Stimulated activated memory B cell treated with anti-CD40 and anti-IgM and Interleukin-4, amounts not matched to agents 10 μg/mL and 1 μg/mL and 100 μg/mL, for 72 hours (primary cell): ENCODE measurements at regions not wholly inside any gene's neighbourhood (a gene's known extent, or its start where the extent isn't known, plus 50 kb on each side); places are given as distances from the start of the nearest gene placed in this dataset.

Experiments used
- ATAC-seq: fragments of 150-1000 bp; cut with Tn5 transposase; 2 replicates; pipeline ENCODE4 v1.10.0; 2021
- H3K27ac Mint-ChIP-seq: one replicate; pipeline ENCODE4 v1.8.0; 2022; ENCODE audit warnings: mild to moderate bottlenecking, mixed read lengths
- H3K27me3 Mint-ChIP-seq: one replicate; pipeline ENCODE4 v1.8.0; 2022; ENCODE audit warnings: mixed read lengths
- H3K36me3 Mint-ChIP-seq: one replicate; pipeline ENCODE4 v1.8.0; 2022; ENCODE audit warnings: mixed read lengths
- H3K4me1 Mint-ChIP-seq: one replicate; pipeline ENCODE4 v1.8.0; 2022; ENCODE audit warnings: mixed read lengths
- H3K4me3 Mint-ChIP-seq: one replicate; pipeline ENCODE4 v1.8.0; 2022; ENCODE audit warnings: mild to moderate bottlenecking, moderate library complexity, mixed read lengths
- H3K9me3 Mint-ChIP-seq: one replicate; pipeline ENCODE4 v1.8.0; 2022; ENCODE audit warnings: mixed read lengths

GRCh38 chr12:107560899-107561285, 124.7 kb upstream of the PWP1 start:
- H3K36me3 Mint-ChIP-seq = no peaks in the 10 kb centered on the region
- H3K27me3 Mint-ChIP-seq = peaks cover 20% of the 10 kb centered on the region
- H3K9me3 Mint-ChIP-seq = no peaks in the 10 kb centered on the region
- no peak overlapping the region for H3K4me3 Mint-ChIP-seq
- no peak overlapping the region for H3K27ac Mint-ChIP-seq
- peaks cover under 1% of the 10 kb centered on the region for H3K4me1 Mint-ChIP-seq
- ATAC-seq = no peak

GRCh38 chr12:107564946-107565345, 120.7 kb upstream of the PWP1 start:
- ATAC-seq = no peak
- H3K4me1 Mint-ChIP-seq = peaks cover 10% of the 10 kb centered on the region
- no peaks in the 10 kb centered on the region for H3K36me3 Mint-ChIP-seq
- peaks cover 11% of the 10 kb centered on the region for H3K27me3 Mint-ChIP-seq
- no peak overlapping the region for H3K27ac Mint-ChIP-seq
- no peaks in the 10 kb centered on the region for H3K9me3 Mint-ChIP-seq
- no peak overlapping the region for H3K4me3 Mint-ChIP-seq

DNA sequence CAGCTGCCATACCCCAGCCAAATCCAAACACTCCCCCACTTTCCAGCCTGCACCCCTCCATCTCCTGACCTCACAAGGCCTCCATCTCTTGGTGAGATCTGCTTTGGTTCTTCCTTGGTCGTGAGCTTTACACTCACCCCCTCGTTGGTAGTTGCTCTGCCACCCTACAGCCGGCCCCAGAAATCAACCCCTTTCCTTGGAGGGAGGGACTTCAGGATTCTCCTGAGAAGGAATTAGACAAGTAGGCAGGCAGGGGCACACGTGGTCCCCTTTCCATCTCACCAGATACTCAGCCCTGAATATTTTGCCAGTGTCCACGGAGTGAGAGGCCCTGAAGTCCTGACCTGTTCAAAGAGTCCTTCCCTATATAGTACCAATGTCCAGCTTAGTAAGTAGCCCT, 120.0 kb upstream of the PWP1 start:
- ATAC-seq = no peak
- H3K4me3 Mint-ChIP-seq = no peak overlapping the region
- peaks cover 11% of the 10 kb centered on the region for H3K27me3 Mint-ChIP-seq
- H3K4me1 Mint-ChIP-seq = peaks cover 10% of the 10 kb centered on the region
- H3K9me3 Mint-ChIP-seq = no peaks in the 10 kb centered on the region
- no peaks in the 10 kb centered on the region for H3K36me3 Mint-ChIP-seq
- H3K27ac Mint-ChIP-seq = no peak overlapping the region

DNA sequence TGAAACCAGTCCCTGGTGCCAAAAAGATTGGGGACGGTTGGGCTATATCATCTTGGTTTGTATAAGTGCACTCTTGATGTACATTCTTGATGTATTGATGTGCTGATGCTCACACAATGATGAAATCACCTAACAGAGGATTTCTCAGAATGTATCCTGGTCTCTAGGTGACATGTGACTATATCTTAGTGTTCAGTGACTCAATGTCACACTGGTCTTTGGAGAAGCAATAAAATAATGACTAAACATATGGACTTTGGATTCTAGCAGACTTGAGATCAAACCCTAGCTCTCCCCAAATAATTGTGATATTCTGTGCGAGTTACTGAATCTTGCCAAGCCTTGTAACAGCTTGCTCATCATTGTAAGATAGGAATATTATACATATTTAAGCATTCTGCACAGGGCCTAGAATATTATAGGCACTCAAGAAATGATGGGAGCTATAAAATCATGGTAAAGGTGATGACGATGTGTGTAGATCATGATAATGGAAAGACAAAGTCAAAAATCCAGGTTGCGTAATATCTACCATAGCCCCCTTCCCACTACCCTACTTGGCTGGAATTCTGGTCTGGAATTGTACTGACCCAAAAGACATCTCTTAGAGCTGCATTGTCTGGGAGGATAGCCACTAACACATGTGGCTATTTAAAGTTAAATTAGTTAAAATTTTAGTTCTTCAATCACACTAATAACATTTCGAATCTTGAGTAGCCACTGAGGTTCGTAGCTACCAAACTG, 117.6 kb upstream of the PWP1 start:
- H3K27me3 Mint-ChIP-seq = peaks cover 4% of the 10 kb centered on the region
- no peak overlapping the region for H3K27ac Mint-ChIP-seq
- H3K4me3 Mint-ChIP-seq = no peak overlapping the region
- no peaks in the 10 kb centered on the region for H3K36me3 Mint-ChIP-seq
- H3K9me3 Mint-ChIP-seq = no peaks in the 10 kb centered on the region
- no peak for ATAC-seq
- peaks cover 10% of the 10 kb centered on the region for H3K4me1 Mint-ChIP-seq

DNA sequence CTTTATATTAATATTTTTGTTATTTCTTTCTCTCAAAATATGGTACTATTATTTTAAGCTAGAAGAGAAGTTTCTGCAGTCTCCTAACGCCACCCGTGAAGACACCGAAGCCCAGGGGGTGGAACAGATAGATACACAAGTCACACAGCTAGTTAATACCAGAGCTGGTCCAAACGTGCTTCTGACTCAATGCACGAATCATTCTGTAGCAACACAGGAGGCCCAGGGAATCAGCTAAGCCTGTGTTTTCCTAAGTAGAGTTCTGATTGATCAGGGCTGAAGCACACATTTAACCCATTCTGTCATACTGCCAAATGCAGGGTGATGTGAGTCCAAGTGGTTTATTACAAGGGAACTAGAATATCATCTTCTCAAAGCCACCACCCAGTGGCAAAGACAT, 116.9 kb upstream of the PWP1 start:
- Mint-ChIP-seq H3K4me3 (no peak overlapping the region), H3K9me3 (peaks cover 2% of the 10 kb centered on the region)

GRCh38 chr12:107570721-107571120, 114.9 kb upstream of the PWP1 start:
- Mint-ChIP-seq H3K36me3 (no peaks in the 10 kb centered on the region), H3K4me1 (peaks cover 10% of the 10 kb centered on the region), H3K27me3 (peaks cover 9% of the 10 kb centered on the region), H3K27ac (no peak overlapping the region), H3K9me3 (peaks cover 2% of the 10 kb centered on the region), H3K4me3 (no peak overlapping the region)
- no peak for ATAC-seq

More for the DNA sequence above, 116.9 kb upstream of the PWP1 start:
- H3K36me3 Mint-ChIP-seq = no peaks in the 10 kb centered on the region
- no peak for ATAC-seq
- H3K27me3 Mint-ChIP-seq = peaks cover 9% of the 10 kb centered on the region
- H3K4me1 Mint-ChIP-seq = peaks cover 10% of the 10 kb centered on the region
- no peak overlapping the region for H3K27ac Mint-ChIP-seq

DNA sequence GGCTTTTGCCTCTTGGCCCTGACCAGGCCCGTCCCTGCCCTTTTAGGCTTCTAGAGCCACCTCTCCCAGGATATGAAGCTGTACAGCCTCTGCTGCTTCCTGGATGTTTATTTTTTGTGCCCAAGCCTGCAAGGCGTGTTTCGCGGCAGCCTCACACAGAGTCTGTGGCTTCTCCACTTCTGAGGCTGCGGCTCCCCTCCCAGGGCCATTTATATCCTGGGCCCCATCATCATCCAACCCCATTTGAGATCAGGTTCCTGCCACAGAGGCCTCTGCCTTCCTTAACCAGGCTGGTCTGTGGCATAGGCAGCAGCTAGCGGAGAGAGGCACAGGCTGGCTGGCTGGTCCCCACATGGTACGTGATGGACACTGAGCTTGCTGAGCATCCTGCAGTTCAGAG, 114.1 kb upstream of the PWP1 start:
- Mint-ChIP-seq H3K4me3 (no peak overlapping the region), H3K4me1 (peaks cover 4% of the 10 kb centered on the region), H3K36me3 (no peaks in the 10 kb centered on the region), H3K9me3 (peaks cover 2% of the 10 kb centered on the region), H3K27ac (no peak overlapping the region), H3K27me3 (peaks cover 12% of the 10 kb centered on the region)
- no peak for ATAC-seq

DNA sequence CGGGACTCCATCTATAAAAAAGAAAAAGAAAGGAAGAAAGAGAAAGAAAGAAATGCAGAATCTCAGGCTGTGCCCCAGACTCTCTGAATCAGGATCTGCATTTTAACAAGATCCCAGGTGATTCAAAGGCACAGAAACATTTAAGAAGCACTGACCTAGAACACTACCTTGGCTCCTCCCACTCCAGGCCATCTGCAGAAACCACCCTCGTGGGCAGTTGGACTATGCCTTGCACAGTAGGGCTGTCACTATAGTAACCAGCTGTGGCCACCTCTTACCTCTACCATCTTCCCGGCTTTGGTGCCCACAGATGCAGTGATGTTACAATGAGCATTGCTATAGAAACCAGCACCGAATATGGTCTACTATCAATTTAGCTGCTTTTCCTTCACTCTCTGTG, 110.9 kb upstream of the PWP1 start:
- ATAC-seq = no peak
- Mint-ChIP-seq H3K27me3 (peaks cover 32% of the 10 kb centered on the region), H3K4me1 (no peaks in the 10 kb centered on the region), H3K9me3 (peaks cover 2% of the 10 kb centered on the region), H3K36me3 (no peaks in the 10 kb centered on the region), H3K27ac (no peak overlapping the region), H3K4me3 (no peak overlapping the region)

DNA sequence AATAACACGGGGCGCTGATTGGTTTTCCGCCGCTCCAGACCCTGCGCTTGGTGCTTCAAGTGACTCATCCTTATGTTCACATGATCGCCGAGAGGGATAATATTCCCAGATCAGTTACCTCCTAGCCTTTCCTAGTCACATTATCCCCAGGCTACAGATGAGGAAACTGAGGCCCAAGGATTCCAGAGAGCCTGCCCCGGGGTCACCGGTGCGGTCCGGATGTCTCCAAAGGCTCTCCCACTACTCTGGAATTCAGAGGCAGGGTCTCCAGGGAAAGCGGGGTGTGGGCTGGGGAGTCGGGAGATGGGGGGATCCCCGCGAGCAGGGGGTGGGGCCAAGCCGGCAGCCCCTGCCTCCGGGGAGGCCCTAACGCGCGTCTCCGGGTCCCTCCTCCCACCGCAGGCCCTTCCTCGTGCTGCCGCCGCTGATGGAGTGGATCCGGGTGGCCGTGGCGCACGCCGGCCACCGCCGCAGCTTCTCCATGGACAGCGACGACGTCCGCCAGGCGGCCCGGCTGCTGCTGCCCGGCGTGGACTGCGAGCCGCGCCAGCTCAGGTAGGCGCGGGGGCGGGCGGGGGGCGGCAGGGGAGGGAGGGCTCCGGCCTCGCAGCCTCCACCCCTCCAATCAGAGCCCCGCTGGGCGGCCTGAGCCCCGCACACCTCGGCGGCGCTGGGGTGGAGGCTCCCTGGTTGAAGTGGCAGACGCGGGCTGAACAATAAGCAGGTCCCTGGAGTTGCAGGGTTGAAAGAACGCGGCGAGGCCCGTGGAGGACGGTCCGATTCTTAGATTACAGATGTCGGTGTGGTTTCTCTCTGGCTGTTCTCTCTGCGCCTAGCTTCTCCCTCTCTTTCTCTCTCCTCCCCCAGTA, 104.6 kb upstream of the PWP1 start:
- Mint-ChIP-seq H3K9me3 (no peaks in the 10 kb centered on the region), H3K4me1 (no peaks in the 10 kb centered on the region), H3K27me3 (peaks cover 37% of the 10 kb centered on the region), H3K4me3 (no peak overlapping the region), H3K27ac (no peak overlapping the region), H3K36me3 (no peaks in the 10 kb centered on the region)
- ATAC-seq = peak; percentile 29

DNA sequence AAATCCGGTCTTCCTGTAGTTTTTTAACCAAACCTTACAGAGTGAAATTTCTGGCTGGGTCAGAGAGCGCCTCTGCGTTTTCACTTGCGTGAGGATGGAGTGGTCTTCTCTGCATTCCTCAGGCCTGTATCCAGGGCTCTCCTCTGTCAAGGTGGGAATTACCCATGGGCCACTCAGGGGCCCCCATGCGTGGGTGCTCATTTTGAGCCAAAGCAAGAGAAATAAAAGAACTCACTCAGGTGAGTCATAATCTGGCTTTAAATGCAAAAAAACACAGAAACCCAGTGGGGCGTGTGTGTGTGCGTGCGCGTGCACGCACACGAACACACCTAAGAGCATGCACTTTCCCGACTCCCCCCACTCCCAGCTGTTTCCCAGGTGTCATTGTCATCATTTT, 104.0 kb upstream of the PWP1 start:
- H3K4me1 Mint-ChIP-seq = no peaks in the 10 kb centered on the region
- peaks cover 40% of the 10 kb centered on the region for H3K27me3 Mint-ChIP-seq

GRCh38 chr12:107583551-107583950, 102.0 kb upstream of the PWP1 start:
- no peak overlapping the region for H3K27ac Mint-ChIP-seq
- no peak for ATAC-seq
- no peaks in the 10 kb centered on the region for H3K4me1 Mint-ChIP-seq
- peaks cover 33% of the 10 kb centered on the region for H3K27me3 Mint-ChIP-seq
- H3K9me3 Mint-ChIP-seq = peaks cover 13% of the 10 kb centered on the region
- H3K4me3 Mint-ChIP-seq = no peak overlapping the region
- peaks cover 5% of the 10 kb centered on the region for H3K36me3 Mint-ChIP-seq

More for the DNA sequence above, 104.0 kb upstream of the PWP1 start:
- H3K4me3 Mint-ChIP-seq = no peak overlapping the region
- peaks cover under 1% of the 10 kb centered on the region for H3K36me3 Mint-ChIP-seq
- peaks cover under 1% of the 10 kb centered on the region for H3K9me3 Mint-ChIP-seq
- ATAC-seq = no peak
- H3K27ac Mint-ChIP-seq = no peak overlapping the region

DNA sequence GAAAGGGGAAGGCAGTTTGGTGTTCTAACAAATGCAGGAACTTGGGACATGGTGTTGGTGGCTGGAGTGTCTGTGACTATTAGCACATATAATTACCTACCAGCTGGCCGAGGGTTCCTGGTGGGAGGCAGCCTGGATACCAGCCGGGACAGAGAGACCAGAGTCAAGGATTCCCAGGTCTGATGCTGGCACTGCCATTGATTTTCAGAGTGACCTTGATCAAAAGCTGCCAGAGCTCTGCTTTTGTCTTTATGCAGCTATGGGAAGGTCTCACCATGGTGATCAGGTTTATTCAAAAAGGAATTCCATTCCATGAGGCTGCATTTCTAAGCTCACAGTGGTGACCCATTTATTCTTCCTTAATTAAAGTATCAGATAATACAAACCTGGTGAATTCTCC, 101.0 kb upstream of the PWP1 start:
- H3K27me3 Mint-ChIP-seq = peaks cover 26% of the 10 kb centered on the region
- H3K4me3 Mint-ChIP-seq = no peak overlapping the region
- H3K9me3 Mint-ChIP-seq = peaks cover 13% of the 10 kb centered on the region
- H3K27ac Mint-ChIP-seq = no peak overlapping the region
- H3K36me3 Mint-ChIP-seq = peaks cover 5% of the 10 kb centered on the region
- no peak for ATAC-seq
- H3K4me1 Mint-ChIP-seq = no peaks in the 10 kb centered on the region

GRCh38 chr12:107586256-107586970, 99.2 kb upstream of the PWP1 start:
- H3K27ac Mint-ChIP-seq = no peak overlapping the region
- peaks cover 5% of the 10 kb centered on the region for H3K36me3 Mint-ChIP-seq

GRCh38 chr12:107590413-107590812, 95.2 kb upstream of the PWP1 start:
- H3K4me3 Mint-ChIP-seq = no peak overlapping the region
- H3K9me3 Mint-ChIP-seq = peaks cover 26% of the 10 kb centered on the region
- ATAC-seq = no peak
- H3K36me3 Mint-ChIP-seq = peaks cover 5% of the 10 kb centered on the region
- H3K27ac Mint-ChIP-seq = no peak overlapping the region
- H3K27me3 Mint-ChIP-seq = peaks cover 30% of the 10 kb centered on the region
- H3K4me1 Mint-ChIP-seq = no peaks in the 10 kb centered on the region

More at GRCh38 chr12:107586256-107586970, 99.2 kb upstream of the PWP1 start:
- ATAC-seq = no peak
- peaks cover 34% of the 10 kb centered on the region for H3K27me3 Mint-ChIP-seq
- H3K4me3 Mint-ChIP-seq = no peak overlapping the region
- H3K4me1 Mint-ChIP-seq = no peaks in the 10 kb centered on the region
- peaks cover 20% of the 10 kb centered on the region for H3K9me3 Mint-ChIP-seq

- Mint-ChIP-seq H3K4me1 (no peaks in the 10 kb centered on the region), H3K36me3 (peaks cover 5% of the 10 kb centered on the region), H3K27me3 (peaks cover 29% of the 10 kb centered on the region), H3K27ac (no peak overlapping the region), H3K4me3 (no peak overlapping the region), H3K9me3 (peaks cover 27% of the 10 kb centered on the region)
- ATAC-seq = no peak
Measured at GRCh38 chr12:107590814-107591375, 94.7 kb upstream of the PWP1 start.
